HCT116 (cell line): ENCODE measurements at regions not wholly inside any gene's neighbourhood (a gene's known extent, or its start where the extent isn't known, plus 50 kb on each side); places are given as distances from the start of the nearest gene placed in this dataset.
A peak's percentile ranks its signal among the peaks of the same experiment; 100 is the strongest.

Source experiments
- ATAC-seq: fragments of 200-7000 bp; cut with Tn5 transposase; 2 replicates; pipeline ENCODE4 v1.9.1; 2020; ENCODE audit warnings: mild to moderate bottlenecking, moderate library complexity
- BruUV-seq: library from RNA; stranded (reverse); fragments of 400-500 nt; replicated peaks from 2 replicates; lab custom pipeline; 2021; lab: Mats Ljungman, UMichigan
- CTCF ChIA-PET: fragments of 300-600 bp; sonication (Branson Sonifier 250); formaldehyde crosslinking; loops from one replicate; lab custom pipeline; 2021; ENCODE audit warnings: antibody characterized with exemption; lab: Charles Lee
- POLR2A ChIA-PET: fragments of 300-600, 350-600 bp; sonication (Branson Sonifier 250); formaldehyde crosslinking; loops from one replicate; lab custom pipeline; 2021; ENCODE audit warnings: antibody characterized with exemption; lab: Charles Lee
- RAD21 ChIA-PET, 2 experiments: fragments of 300-600 bp; sonication (Branson Sonifier 250); formaldehyde crosslinking; loops; one replicate each; lab custom pipeline; 2023; ENCODE audit warnings: low total read pairs in 2 of 2; ENCODE audit not compliant: uncharacterized antibody in 2 of 2, unreplicated experiment in 2 of 2, low non-redundant PET in 1 of 2; lab: Charles Lee
- DNase-seq: peaks from one replicate; pipeline ENCODE4 v3.0.0-alpha.2; 2010; ENCODE audit warnings: low read depth, low spot score
- H2AFZ ChIP-seq: fragments of 200-600 bp; shearing (Covaris generic), sonication (generic); 2 replicates; pipeline ENCODE4 v1.6.1; 2017; ENCODE audit warnings: low read depth, mixed run types, mixed read lengths, antibody characterized with exemption, low read length; ENCODE audit not compliant: poor library complexity, severe bottlenecking
- H3K27ac ChIP-seq: 2 replicates; pipeline ENCODE4 v1.5.1; 2012; ENCODE audit warnings: low read depth, low read length
- H3K27me3 ChIP-seq: fragments of 200-600 bp; sonication (generic); 2 replicates; pipeline ENCODE4 v1.6.1; 2016; ENCODE audit warnings: mixed run types, low read length, mixed read lengths; ENCODE audit not compliant: insufficient read depth
- H3K36me3 ChIP-seq, 2 experiments: fragments of 200-500 bp in 1 of 2; fragments of 200-600 bp in 1 of 2; sonication (Bioruptor generic) in 1 of 2; sonication (generic) in 1 of 2; 2 replicates each; pipeline versions ENCODE4 v1.5.1 to v1.6.1; 2014 to 2016; ENCODE audit warnings: low read length in 2 of 2, inconsistent platforms in 1 of 2, mixed read lengths in 1 of 2, mixed run types in 1 of 2; ENCODE audit not compliant: insufficient read depth in 2 of 2, control insufficient read depth in 1 of 2
- H3K4me1 ChIP-seq, 2 experiments: fragments of 200-600 bp in 1 of 2; sonication (generic) in 1 of 2; 2 replicates each; pipeline versions ENCODE4 v1.5.1 to v1.6.1; 2012 to 2017; ENCODE audit warnings: low read length in 2 of 2, inconsistent platforms in 1 of 2, mild to moderate bottlenecking in 1 of 2, mixed read lengths in 1 of 2, mixed run types in 1 of 2, moderate library complexity in 1 of 2; ENCODE audit not compliant: insufficient read depth in 2 of 2, control insufficient read depth in 1 of 2
- H3K4me2 ChIP-seq: fragments of 200-600 bp; sonication (generic); 2 replicates; pipeline ENCODE4 v1.6.1; 2017; ENCODE audit warnings: mixed run types, low read length, mixed read lengths
- H3K4me3 ChIP-seq, 2 experiments: fragments of 200-600 bp in 1 of 2; sonication (generic) in 1 of 2; replicated peaks in 1 of 2; 2 replicates each; pipeline ENCODE4 v1.5.1; 2011 to 2016; ENCODE audit warnings: low read length in 2 of 2, control low read depth in 1 of 2, low read depth in 1 of 2, mild to moderate bottlenecking in 1 of 2, mixed read lengths in 1 of 2, mixed run types in 1 of 2
- H3K79me2 ChIP-seq: fragments of 200-600 bp; sonication (generic); 2 replicates; pipeline ENCODE4 v1.6.1; 2017; ENCODE audit warnings: mild to moderate bottlenecking, mixed run types, low read length, moderate library complexity, mixed read lengths; ENCODE audit not compliant: insufficient read depth
- H3K9ac ChIP-seq: fragments of 200-600 bp; sonication (generic); 2 replicates; pipeline ENCODE4 v1.6.1; 2016; ENCODE audit warnings: low read length, mixed read lengths
- H3K9me2 ChIP-seq: fragments of 200-600 bp; sonication (generic), shearing (Covaris generic); 2 replicates; pipeline ENCODE4 v1.6.1; 2017; ENCODE audit warnings: mixed run types, mild to moderate bottlenecking, moderate library complexity; ENCODE audit not compliant: insufficient read depth
- H3K9me3 ChIP-seq, 2 experiments: fragments of 200-500 bp in 1 of 2; fragments of 200-600 bp in 1 of 2; sonication (Bioruptor generic) in 1 of 2; sonication (generic) in 1 of 2; 2 replicates each; pipeline ENCODE4 v1.6.1; 2014 to 2017; ENCODE audit warnings: low read length in 2 of 2, mixed read lengths in 2 of 2, inconsistent platforms in 1 of 2, low read depth in 1 of 2, mild to moderate bottlenecking in 1 of 2, mixed run types in 1 of 2, moderate library complexity in 1 of 2; ENCODE audit not compliant: control insufficient read depth in 1 of 2, insufficient read depth in 1 of 2
- H4K20me1 ChIP-seq: fragments of 200-600 bp; sonication (generic), shearing (Covaris generic); 2 replicates; pipeline ENCODE4 v1.6.1; 2017; ENCODE audit warnings: mixed run types, mild to moderate bottlenecking, moderate library complexity; ENCODE audit not compliant: insufficient read depth
- ATF3 ChIP-seq: IDR thresholded peaks from 2 replicates; pipeline ENCODE4 v1.6.1; 2012
- CBX3 ChIP-seq: IDR thresholded peaks from 2 replicates; pipeline ENCODE4 v1.6.1; 2012; ENCODE audit warnings: low read depth
- CEBPB ChIP-seq: IDR thresholded peaks from 2 replicates; pipeline ENCODE4 v1.6.1; 2012; ENCODE audit warnings: low read depth
- CTCF ChIP-seq, 3 experiments: fragments of 200-600 bp in 1 of 3; sonication (generic) in 1 of 3; IDR thresholded peaks in 2 of 3; conservative IDR thresholded peaks in 1 of 3; 2 replicates each; pipeline ENCODE4 v1.5.1; 2012 to 2017; ENCODE audit warnings: low read depth in 2 of 3, low read length in 2 of 3, antibody characterized with exemption in 1 of 3, borderline replicate concordance in 1 of 3, control low read depth in 1 of 3, mild to moderate bottlenecking in 1 of 3, mixed read lengths in 1 of 3, mixed run types in 1 of 3, moderate library complexity in 1 of 3; ENCODE audit not compliant: insufficient read depth in 1 of 3
- EGR1 ChIP-seq: IDR thresholded peaks from 2 replicates; pipeline ENCODE4 v1.6.1; 2012; ENCODE audit warnings: low read depth
- FOSL1 ChIP-seq: IDR thresholded peaks from 2 replicates; pipeline ENCODE4 v1.6.1; 2012; ENCODE audit warnings: low read depth
- JUND ChIP-seq: IDR thresholded peaks from 2 replicates; pipeline ENCODE4 v1.6.1; 2012
- POLR2A ChIP-seq: IDR thresholded peaks from 2 replicates; pipeline ENCODE4 v1.7.0; 2011; ENCODE audit warnings: borderline replicate concordance; ENCODE audit not compliant: insufficient read depth, insufficient read length; ENCODE audit errors: extremely low read depth
- POLR2AphosphoS5 ChIP-seq: IDR thresholded peaks from 2 replicates; pipeline ENCODE4 v1.6.1; 2011; ENCODE audit warnings: mild to moderate bottlenecking, low read depth, low read length, moderate library complexity
- RAD21 ChIP-seq: IDR thresholded peaks from 2 replicates; pipeline ENCODE4 v1.6.1; 2012; ENCODE audit warnings: low read depth, mild to moderate bottlenecking
- REST ChIP-seq: IDR thresholded peaks from 2 replicates; pipeline ENCODE4 v1.6.1; 2012; ENCODE audit warnings: low read depth
- SIN3A ChIP-seq: IDR thresholded peaks from 2 replicates; pipeline ENCODE4 v1.6.1; 2012; ENCODE audit warnings: low read depth
- ZFX ChIP-seq: fragments of 450-650 bp; IDR thresholded peaks from 2 replicates; pipeline ENCODE4 v1.6.1; 2017
- ZNF274 ChIP-seq: fragments of 200-500 bp; sonication (Bioruptor generic); IDR thresholded peaks from 2 replicates; pipeline ENCODE4 v1.6.1; 2014; ENCODE audit warnings: mild to moderate bottlenecking, low read depth, low read length, inconsistent platforms
- intact Hi-C: fragments of 100-400 bp; cut with micrococcal nuclease; formaldehyde crosslinking; loops from 2 replicates; pipeline ENCODE4 v1.10.0; 2022

GRCh38 chr4:89419111-89419695 lies 111.6 kb upstream of the GPRIN3 start:
- no TSS peak for BruUV-seq
- Histone ChIP-seq H3K27ac (no peak overlapping the region), H3K9me3 (no peaks in the 10 kb centered on the region), H3K9ac (no peak overlapping the region), H3K36me3 (no peaks in the 10 kb centered on the region), H2AFZ (no peak overlapping the region), H3K4me3 (no peak overlapping the region), H3K4me2 (no peak overlapping the region), H3K79me2 (no peaks in the 10 kb centered on the region), H3K4me1 (peaks cover 0 to 7% of the 10 kb centered on the region in 2 experiments; a peak in 2 of 4 replicates), H3K9me2 (no peaks in the 10 kb centered on the region), H4K20me1 (no peaks in the 10 kb centered on the region), H3K27me3 (no peaks in the 10 kb centered on the region)
- ChIA-PET POLR2A (no interaction called here), RAD21 (no interaction called here), CTCF (no interaction called here)
- ATAC-seq: no peak
- intact Hi-C loops: no loop called here
- no peak for TF ChIP-seq CTCF (IDR thresholded peaks at IDR 0.05 in 2 of 3, conservative IDR thresholded peaks at IDR 0.05 in 1 of 3; ENCODE audit: borderline replicate concordance in 1 of 3, insufficient read depth in 1 of 3, low read depth in 2 of 3, low read length in 2 of 3)
- TF ChIP-seq POLR2A: no peak
- TF ChIP-seq POLR2AphosphoS5: no peak
- no peak for TF ChIP-seq CBX3
- no peak for TF ChIP-seq RAD21
- no peak for TF ChIP-seq ZNF274
- no peak for TF ChIP-seq ATF3
- no peak for DNase-seq

DNA sequence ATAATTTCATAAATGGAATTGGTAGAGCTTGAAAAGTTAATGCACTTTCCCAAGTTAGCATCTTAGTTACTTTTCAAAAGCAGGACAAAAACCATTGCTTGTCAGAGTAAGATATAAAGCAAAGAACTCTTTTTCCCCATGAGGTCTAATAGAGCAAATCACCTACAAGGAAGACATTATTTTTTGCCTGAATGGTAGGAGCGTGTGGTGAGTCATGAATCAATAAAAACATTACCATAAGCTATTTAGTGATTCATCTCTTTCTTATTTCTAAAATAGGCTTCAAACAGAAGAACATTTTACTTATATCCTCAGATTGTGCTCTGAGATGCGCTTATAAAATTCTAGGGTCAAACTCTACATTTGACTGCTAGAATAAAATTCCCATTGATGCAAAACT lies 109.4 kb upstream of the GPRIN3 start:
- H3K9me2 ChIP-seq: no peaks in the 10 kb centered on the region
- H3K4me1 ChIP-seq: peaks cover 0 to 7% of the 10 kb centered on the region in 2 experiments; a peak in 2 of 4 replicates
- TF ChIP-seq EGR1: no peak
- peak; percentile 65 for TF ChIP-seq FOSL1
- no peak for TF ChIP-seq ZFX
- TF ChIP-seq REST: no peak
- TF ChIP-seq CBX3: no peak
- peak; percentile 37; the same call in 1 of the 2 replicates for TF ChIP-seq JUND
- TF ChIP-seq SIN3A: no peak
- TF ChIP-seq CEBPB: no peak
- ChIA-PET RAD21 (no interaction called here), POLR2A (no interaction called here), CTCF (no interaction called here)
- DNase-seq: no peak
- BruUV-seq: no TSS peak
- peak overlapping the region; percentile 4; the same call in 1 of the 2 replicates for H3K4me2 ChIP-seq
- no peaks in the 10 kb centered on the region for H4K20me1 ChIP-seq
- H3K36me3 ChIP-seq: no peaks in the 10 kb centered on the region
- no peaks in the 10 kb centered on the region for H3K27me3 ChIP-seq
- H3K9me3 ChIP-seq: no peaks in the 10 kb centered on the region
- peak overlapping the region; percentile 24 for H2AFZ ChIP-seq
- intact Hi-C loops: no loop called here
- H3K27ac ChIP-seq: no peak overlapping the region
- H3K79me2 ChIP-seq: no peaks in the 10 kb centered on the region
- no peak for ATAC-seq
- H3K9ac ChIP-seq: no peak overlapping the region
- no peak overlapping the region for H3K4me3 ChIP-seq
